IPS DF 6.9 (cell line): ENCODE measurements at regions not wholly inside any gene's neighbourhood (a gene's known extent, or its start where the extent isn't known, plus 50 kb on each side); places are given as distances from the start of the nearest gene placed in this dataset.

Experiments used
- DNase-seq: peaks from one replicate; pipeline ENCODE4 v3.0.0-alpha.2; 2013; ENCODE audit warnings: low read depth, low spot score
- H3K27ac ChIP-seq: one replicate; pipeline ENCODE4 v1.5.1; 2013; ENCODE audit warnings: low read length, control low read depth
- H3K27me3 ChIP-seq: 2 replicates; pipeline ENCODE4 v1.6.1; 2013; ENCODE audit warnings: mild to moderate bottlenecking, low read length; ENCODE audit not compliant: control insufficient read depth, insufficient read depth
- H3K36me3 ChIP-seq: 2 replicates; pipeline ENCODE4 v1.6.1; 2013; ENCODE audit warnings: low read length; ENCODE audit not compliant: control insufficient read depth, insufficient read depth
- H3K4me1 ChIP-seq: 2 replicates; pipeline ENCODE4 v1.6.1; 2013; ENCODE audit warnings: low read length; ENCODE audit not compliant: control insufficient read depth, insufficient read depth
- H3K4me3 ChIP-seq: 2 replicates; pipeline ENCODE4 v1.5.1; 2013; ENCODE audit warnings: mild to moderate bottlenecking, low read length
- H3K9me3 ChIP-seq: 2 replicates; pipeline ENCODE4 v1.6.1; 2013; ENCODE audit warnings: low read length, inconsistent platforms; ENCODE audit not compliant: control insufficient read depth, insufficient read depth
- WGBS: extraction: QIAGEN DNeasy Blood & Tissue Kit; methylation state at CpG from one replicate; pipeline ENCODE4 v1.1.7; 2013; ENCODE audit warnings: mixed read lengths, missing lambda C conversion rate; ENCODE audit not compliant: insufficient read length, insufficient coverage; 5-methylcytosine and 5-hydroxymethylcytosine counted together

- WGBS = no CpG with 5 or more reads among the region's 3 CpGs
- Histone ChIP-seq H3K36me3 (no peaks in the 10 kb centered on the region), H3K27me3 (no peaks in the 10 kb centered on the region), H3K4me3 (no peak overlapping the region), H3K27ac (no peak overlapping the region), H3K4me1 (peaks cover 3% of the 10 kb centered on the region; the same call in 1 of the 2 replicates), H3K9me3 (no peaks in the 10 kb centered on the region)
- no peak for DNase-seq
Measured at GRCh38 chr4:36638273-36638811, 356.9 kb downstream of the DTHD1 start.

DNA sequence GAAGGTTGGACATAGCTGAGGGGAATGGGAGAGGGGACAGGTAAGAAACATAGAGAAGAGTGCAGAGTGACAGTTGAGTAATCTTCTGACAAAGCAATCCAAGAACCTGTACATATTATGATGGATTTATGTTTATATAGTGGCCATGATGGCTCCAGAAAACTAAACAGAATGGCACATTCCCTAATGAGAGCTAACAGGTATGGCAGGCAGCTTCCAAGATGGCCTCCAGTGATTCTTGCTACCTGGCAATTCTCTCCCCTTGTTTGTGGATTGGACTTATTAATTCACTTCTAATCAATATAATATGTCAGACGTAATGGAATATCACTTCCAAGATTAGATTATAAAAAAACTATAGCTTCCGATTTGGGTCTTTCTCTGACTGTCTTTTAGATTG, 359.5 kb downstream of the DTHD1 start:
- peaks cover 3% of the 10 kb centered on the region; the same call in 1 of the 2 replicates for H3K4me1 ChIP-seq
- no peaks in the 10 kb centered on the region for H3K9me3 ChIP-seq
- DNase-seq = no peak
- H3K27ac ChIP-seq = no peak overlapping the region
- H3K27me3 ChIP-seq = no peaks in the 10 kb centered on the region
- H3K4me3 ChIP-seq = no peak overlapping the region
- WGBS = no CpG with 5 or more reads among the region's 2 CpGs
- no peaks in the 10 kb centered on the region for H3K36me3 ChIP-seq

GRCh38 chr4:36651253-36651652, 369.8 kb downstream of the DTHD1 start:
- H3K27ac ChIP-seq = no peak overlapping the region
- no peaks in the 10 kb centered on the region for H3K4me1 ChIP-seq
- no peaks in the 10 kb centered on the region for H3K36me3 ChIP-seq
- H3K9me3 ChIP-seq = no peaks in the 10 kb centered on the region
- no peaks in the 10 kb centered on the region for H3K27me3 ChIP-seq
- DNase-seq = no peak
- H3K4me3 ChIP-seq = no peak overlapping the region
- WGBS = no CpG with 5 or more reads among the region's 3 CpGs

DNA sequence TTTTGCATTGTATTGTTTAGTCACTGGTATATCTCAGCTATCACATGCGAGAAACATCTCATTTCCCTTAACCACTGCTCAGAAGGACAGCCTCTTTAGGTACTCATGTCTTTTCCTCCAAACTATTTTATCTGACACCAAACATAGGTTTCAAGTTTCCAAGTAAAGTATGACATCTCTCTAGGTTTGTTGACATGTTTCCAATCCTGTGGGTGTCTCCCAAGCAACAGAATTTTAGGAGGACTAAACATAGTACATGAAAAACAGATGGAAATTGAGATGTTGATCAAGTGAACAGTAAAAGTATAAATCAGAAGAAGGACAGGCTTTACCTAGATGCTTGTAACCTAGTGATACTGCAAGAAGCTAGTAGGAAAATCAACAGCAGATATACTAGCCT, 371.4 kb downstream of the DTHD1 start:
- H3K4me3 ChIP-seq = no peak overlapping the region
- DNase-seq = no peak
- H3K27me3 ChIP-seq = no peaks in the 10 kb centered on the region
- H3K36me3 ChIP-seq = no peaks in the 10 kb centered on the region
- H3K9me3 ChIP-seq = no peaks in the 10 kb centered on the region
- no peak overlapping the region for H3K27ac ChIP-seq
- no peaks in the 10 kb centered on the region for H3K4me1 ChIP-seq
- WGBS = no CpG with 5 or more reads among the region's 1 CpG

- no peak overlapping the region for H3K4me3 ChIP-seq
- no peak overlapping the region for H3K27ac ChIP-seq
- no CpG with 5 or more reads among the region's 3 CpGs for WGBS
- no peak for DNase-seq
- no peaks in the 10 kb centered on the region for H3K9me3 ChIP-seq
- no peaks in the 10 kb centered on the region; the same call in 1 of the 2 replicates for H3K4me1 ChIP-seq
- no peaks in the 10 kb centered on the region for H3K36me3 ChIP-seq
- H3K27me3 ChIP-seq = no peaks in the 10 kb centered on the region
Measured at GRCh38 chr4:36665985-36666527, 384.6 kb downstream of the DTHD1 start.

DNA sequence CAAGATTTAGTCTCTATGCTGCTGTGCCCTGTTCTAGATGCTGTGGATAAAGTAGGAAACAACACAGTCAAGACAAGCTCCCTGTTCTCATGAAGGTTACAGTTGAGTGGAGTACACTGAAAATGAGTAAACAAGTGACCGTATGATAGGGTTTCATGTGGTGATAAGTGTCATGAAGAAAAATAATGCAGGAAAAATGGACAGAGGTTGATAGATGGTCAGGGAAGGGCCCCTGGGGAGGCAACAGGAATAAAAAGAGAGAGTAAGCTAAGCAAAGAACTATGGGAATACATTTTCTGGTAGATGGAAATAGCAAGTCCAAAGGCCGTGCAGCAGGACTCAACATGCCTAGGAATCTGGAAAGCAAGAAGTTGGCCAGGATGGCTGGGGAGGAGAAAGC, 394.0 kb downstream of the DTHD1 start:
- Histone ChIP-seq H3K36me3 (no peaks in the 10 kb centered on the region), H3K4me3 (no peak overlapping the region), H3K27me3 (no peaks in the 10 kb centered on the region), H3K27ac (no peak overlapping the region), H3K4me1 (no peaks in the 10 kb centered on the region), H3K9me3 (no peaks in the 10 kb centered on the region)
- no CpG with 5 or more reads among the region's 2 CpGs for WGBS
- DNase-seq = no peak

GRCh38 chr4:36676139-36677050, 395.0 kb downstream of the DTHD1 start:
- H3K36me3 ChIP-seq = no peaks in the 10 kb centered on the region
- H3K27me3 ChIP-seq = no peaks in the 10 kb centered on the region
- DNase-seq = no peak
- no peaks in the 10 kb centered on the region for H3K4me1 ChIP-seq
- H3K4me3 ChIP-seq = no peak overlapping the region
- WGBS = no CpG with 5 or more reads among the region's 5 CpGs
- H3K9me3 ChIP-seq = no peaks in the 10 kb centered on the region
- H3K27ac ChIP-seq = no peak overlapping the region

DNA sequence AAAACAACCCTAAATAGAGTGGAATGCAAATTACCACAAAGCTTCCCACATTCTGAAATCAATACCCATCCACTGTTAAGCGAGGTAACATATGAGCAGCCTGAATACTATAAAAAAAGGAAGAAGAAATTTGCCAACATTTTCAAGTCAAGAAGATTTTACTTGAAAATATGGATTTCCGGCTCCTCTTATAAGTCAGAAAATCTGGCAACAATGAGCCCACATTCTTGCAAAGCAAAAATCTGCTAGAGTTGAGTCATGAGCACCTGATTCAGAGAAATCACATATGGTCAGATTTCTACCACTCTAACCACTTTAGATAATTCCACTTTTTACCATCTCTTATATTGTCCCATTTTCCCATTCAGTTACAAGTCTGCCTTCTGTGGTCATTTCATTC, 395.7 kb downstream of the DTHD1 start:
- Histone ChIP-seq H3K36me3 (no peaks in the 10 kb centered on the region), H3K27ac (no peak overlapping the region)

GRCh38 chr4:36677874-36678273, 396.5 kb downstream of the DTHD1 start:
- Histone ChIP-seq H3K27me3 (no peaks in the 10 kb centered on the region), H3K4me1 (no peaks in the 10 kb centered on the region), H3K36me3 (no peaks in the 10 kb centered on the region), H3K9me3 (no peaks in the 10 kb centered on the region), H3K4me3 (no peak overlapping the region), H3K27ac (no peak overlapping the region)
- DNase-seq = no peak
- WGBS = no CpG with 5 or more reads among the region's 1 CpG

More for the DNA sequence above, 395.7 kb downstream of the DTHD1 start:
- Histone ChIP-seq H3K4me1 (no peaks in the 10 kb centered on the region), H3K9me3 (no peaks in the 10 kb centered on the region), H3K4me3 (no peak overlapping the region), H3K27me3 (no peaks in the 10 kb centered on the region)
- no CpG with 5 or more reads among the region's 2 CpGs for WGBS
- no peak for DNase-seq

DNA sequence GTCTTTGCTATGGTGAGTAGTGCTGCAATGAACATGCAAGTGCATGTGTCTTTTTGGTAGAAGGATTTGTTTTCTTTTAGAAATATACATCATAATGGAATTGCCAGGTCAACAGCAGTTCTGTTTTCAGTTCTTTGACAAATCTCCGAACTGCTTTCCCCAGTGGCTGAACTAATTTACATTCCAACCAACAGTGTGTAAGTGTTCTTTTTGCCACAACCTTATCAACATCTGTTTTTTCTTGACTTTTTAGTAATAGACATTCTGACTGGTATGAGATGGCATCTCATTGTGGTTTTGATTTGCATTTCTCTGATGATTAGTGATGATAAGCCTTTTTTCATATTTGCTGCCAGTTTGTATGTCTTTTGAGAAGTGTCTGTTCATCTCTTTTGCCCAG, 406.3 kb downstream of the DTHD1 start:
- Histone ChIP-seq H3K4me3 (no peak overlapping the region), H3K36me3 (no peaks in the 10 kb centered on the region), H3K9me3 (no peaks in the 10 kb centered on the region; the same call in 1 of the 2 replicates), H3K27me3 (no peaks in the 10 kb centered on the region), H3K4me1 (no peaks in the 10 kb centered on the region), H3K27ac (no peak overlapping the region)
- WGBS = no CpG with 5 or more reads among the region's 1 CpG
- no peak for DNase-seq
